Stimulated activated CD4-positive, alpha-beta T cell treated with anti-CD3 and anti-CD28 coated beads, Interleukin-4, amount 100 ng/mL, for 24 hours (primary cell): ENCODE measurements at regions not wholly inside any gene's neighbourhood (a gene's known extent, or its start where the extent isn't known, plus 50 kb on each side); places are given as distances from the start of the nearest gene placed in this dataset.

Experiments
- DNase-seq: peaks from one replicate; pipeline ENCODE4 v3.0.0-alpha.2; 2020

GRCh38 chr1:213656503-213656902 is 331.3 kb upstream of the PROX1 start:
- no peak for DNase-seq

DNA sequence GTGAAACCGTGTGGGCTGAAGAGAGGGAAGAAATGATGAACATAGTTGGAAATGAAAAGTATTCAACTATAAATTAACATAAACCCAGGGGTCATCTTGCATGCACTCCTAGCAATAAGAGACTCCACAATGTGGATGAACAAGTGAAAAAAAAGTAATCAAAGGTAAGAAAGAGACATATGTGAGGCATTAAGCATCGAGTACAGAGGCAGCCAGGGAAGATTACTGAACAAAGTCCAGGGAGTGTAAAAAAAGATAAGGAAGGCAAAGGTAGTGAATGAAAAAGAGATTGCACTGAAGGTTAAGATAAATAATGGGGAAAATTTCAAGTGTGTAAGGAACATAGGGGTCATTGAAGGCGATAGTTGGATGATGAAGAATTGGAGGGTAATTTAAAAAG is 330.8 kb upstream of the PROX1 start:
- no peak for DNase-seq

DNA sequence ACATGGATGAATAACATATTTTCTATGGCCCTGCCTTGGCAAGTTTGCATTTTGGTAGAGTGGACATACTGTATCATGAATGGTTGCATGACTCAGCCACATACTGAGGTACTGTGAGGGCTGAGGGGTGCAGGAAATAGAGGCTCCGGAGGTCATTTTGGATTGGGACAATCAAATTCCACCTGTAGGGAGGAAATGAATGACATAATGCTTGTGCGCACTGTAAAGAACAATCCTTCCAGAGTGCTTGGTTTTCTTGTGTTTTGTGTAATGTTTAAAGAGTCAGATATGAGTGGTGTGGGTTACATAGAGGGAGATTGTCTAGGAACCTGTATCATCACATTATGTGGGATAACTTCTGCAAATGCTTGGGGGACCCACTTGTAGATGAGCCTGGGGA is 329.9 kb upstream of the PROX1 start:
- no peak for DNase-seq

DNA sequence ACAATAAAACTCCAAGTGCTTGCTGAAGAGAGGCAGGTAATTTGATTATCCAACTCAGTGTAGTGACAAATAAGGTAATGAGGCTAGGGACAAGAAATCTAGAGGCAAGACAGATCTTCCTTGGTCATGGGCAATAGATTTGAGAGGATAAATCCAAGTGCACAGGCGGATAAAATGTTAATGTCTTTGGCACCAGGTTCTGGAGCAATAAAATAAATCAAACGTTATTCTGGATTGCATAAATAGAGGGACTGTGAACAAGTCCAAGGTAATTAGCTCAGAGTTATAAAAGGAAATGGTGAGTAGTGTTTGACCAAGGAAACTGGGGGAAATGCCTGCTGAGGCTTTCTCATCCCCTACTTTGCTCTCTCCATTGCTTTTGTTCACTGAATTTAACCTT is 329.3 kb upstream of the PROX1 start:
- no peak for DNase-seq

- DNase-seq, result no peak
Observed at GRCh38 chr1:213659580-213660547, 327.9 kb upstream of the PROX1 start.

DNA sequence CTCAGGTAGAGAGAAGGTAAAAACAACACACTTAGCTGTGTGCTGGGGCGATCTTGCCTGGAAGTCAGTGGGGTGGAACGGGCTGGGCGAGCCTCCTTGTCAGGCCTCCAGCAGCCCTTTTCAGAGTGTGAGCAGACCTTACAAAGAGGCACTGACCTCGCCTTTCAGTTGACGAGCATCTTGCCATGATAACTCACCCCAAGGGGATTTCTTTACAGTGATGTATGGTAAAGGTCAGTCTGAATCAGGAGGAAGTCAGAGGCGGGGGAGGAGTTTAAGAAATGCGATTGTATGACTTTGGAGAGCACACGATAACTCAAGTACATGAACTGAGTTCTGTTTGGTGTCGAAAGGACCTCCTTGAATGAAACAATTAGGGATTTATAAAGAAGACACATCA is 326.5 kb upstream of the PROX1 start:
- no peak for DNase-seq

GRCh38 chr1:213666113-213666512 is 321.7 kb upstream of the PROX1 start:
- DNase-seq, result no peak

DNA sequence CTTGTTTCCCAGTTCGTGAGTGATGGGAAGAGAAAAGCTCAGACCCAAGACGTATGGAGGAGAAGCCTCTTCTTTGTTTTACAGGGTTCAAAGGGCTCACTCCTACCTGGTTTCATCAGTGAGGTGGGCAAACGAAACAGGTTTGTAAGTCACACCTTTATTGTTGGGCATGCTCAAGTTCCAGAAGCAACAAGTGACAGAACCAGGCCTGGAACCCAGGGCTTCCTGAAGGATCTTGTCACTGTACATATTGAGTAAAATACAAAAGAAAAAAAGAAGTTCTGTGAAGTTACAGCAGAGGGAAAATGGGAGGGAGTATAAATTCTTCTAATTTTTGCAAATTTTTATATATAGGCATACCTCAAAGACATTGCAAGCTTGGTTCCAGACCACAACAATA is 320.9 kb upstream of the PROX1 start:
- DNase-seq, result no peak

DNA sequence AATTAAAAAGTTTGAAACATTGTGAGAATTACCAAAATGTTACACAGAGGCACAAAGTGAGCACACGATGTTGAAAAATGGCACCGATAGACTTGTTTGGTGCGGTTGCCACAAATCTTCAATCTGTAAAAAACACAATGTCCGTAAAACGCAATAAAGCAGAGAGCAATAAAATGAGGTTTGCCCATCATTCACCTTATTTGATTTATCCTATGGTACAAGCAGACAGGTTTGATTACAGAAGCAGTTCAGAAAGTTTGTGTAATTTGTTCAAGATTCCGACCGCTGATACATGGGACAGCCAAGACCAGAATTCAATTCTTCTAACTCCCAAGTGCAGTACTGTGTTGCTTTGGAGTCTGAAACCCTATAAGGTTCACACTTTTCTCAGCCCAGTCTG is 318.3 kb upstream of the PROX1 start:
- DNase-seq, result no peak

- no peak for DNase-seq
Observed at GRCh38 chr1:213669964-213670691, 317.6 kb upstream of the PROX1 start.

DNA sequence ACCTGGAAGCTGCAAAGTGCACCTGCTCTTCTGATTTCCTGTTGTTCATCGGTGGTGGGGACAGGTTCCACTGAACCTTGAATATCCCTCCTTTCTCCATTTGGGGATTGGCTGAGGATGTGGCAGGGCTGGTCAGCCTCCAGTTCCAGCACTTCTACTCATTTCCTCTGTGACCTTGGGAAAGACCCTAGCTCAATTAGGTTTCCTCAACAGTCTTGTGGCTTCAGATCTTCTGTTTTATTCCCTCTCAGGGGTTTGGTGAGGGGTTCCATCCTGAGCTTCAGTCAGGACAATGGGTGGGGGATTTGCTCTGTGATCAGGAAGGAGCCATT is 317.1 kb upstream of the PROX1 start:
- no peak for DNase-seq

DNA sequence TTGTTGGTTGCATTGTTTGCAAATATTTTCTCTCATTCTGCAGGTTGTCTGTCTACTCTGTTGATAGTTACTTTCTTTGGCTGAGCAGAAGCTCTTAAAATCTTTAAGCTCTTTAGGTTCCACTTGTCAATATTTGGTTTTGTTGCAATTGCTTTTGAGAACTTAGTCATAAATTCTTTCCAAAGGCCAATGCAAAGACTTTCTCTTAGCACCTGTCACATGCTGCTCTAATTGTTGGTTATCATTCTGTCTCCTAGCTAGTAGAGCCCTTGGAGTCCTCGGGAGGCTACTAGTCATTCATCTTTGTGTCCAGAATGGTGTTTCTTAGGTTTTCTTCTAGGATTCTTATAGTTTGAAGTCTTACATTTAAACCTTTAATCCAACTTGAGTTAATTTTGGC is 312.7 kb upstream of the PROX1 start:
- DNase-seq, result no peak

GRCh38 chr1:213676736-213677135 is 311.0 kb upstream of the PROX1 start:
- no peak for DNase-seq

DNA sequence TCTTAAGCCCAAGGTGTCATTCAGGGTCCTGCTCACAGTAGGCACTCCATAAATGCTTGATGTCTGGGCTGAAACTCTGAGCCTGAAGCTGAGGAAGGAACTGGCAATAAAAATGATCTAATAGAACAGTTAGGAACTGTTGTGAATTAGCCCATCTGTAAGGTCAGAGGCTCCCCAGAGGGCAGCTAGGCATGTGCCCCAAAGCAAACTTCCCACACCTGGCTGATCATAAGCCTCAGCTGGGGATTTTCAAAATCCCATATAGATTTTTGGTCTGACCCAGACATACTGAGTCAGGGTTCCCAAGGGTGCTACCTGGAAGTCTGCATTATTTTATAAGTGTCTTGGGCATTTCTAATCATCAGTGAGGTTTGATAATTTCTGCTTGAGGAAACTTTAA is 309.4 kb upstream of the PROX1 start:
- no peak for DNase-seq

GRCh38 chr1:213678753-213679152 is 309.0 kb upstream of the PROX1 start:
- no peak for DNase-seq

- no peak for DNase-seq
Observed at GRCh38 chr1:213679153-213679552, 308.6 kb upstream of the PROX1 start.

- no peak for DNase-seq
Observed at GRCh38 chr1:213680677-213681325, 307.0 kb upstream of the PROX1 start.

GRCh38 chr1:213681788-213682340 is 305.9 kb upstream of the PROX1 start:
- no peak for DNase-seq

DNA sequence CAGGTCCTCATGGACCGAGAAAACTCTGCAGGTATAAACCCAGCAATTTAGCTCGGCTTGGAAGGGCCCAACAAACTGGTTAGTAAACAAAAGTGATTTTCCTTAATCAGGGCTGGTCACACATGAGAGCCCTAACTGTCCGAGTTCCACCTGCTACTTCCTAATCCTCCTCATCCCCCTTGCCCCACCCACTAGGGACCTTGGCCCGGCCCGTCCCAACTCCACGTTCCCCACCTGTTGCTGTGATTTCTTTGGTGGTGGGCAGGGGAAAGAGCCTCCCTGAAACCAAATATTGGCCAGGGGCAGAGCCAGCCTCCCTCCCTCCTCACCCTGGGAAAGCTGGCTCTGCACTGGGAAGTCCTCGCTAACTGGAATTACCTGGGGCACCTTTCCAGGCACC is 304.2 kb upstream of the PROX1 start:
- DNase-seq, result no peak

DNA sequence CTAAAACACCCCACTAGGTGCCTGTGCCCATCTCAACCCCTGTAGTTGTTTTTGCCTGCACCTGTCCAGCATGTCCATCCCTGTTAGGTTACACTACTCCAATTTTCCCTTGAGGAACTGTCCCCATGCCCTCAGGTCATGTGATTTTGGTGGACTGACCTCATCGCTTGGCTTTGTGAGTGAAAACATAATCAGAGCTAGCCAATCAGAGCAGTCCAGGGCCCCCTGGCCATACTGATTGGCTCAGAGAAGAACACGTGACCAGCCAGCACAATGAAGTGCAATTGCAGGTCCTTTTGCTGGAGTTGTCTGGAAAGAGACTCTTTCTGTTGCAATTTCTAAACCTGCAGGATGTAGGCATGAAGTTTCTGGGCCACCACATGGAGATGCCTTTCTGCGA is 303.3 kb upstream of the PROX1 start:
- no peak for DNase-seq

GRCh38 chr1:213685992-213686582 is 301.7 kb upstream of the PROX1 start:
- no peak for DNase-seq

- no peak for DNase-seq
Observed at GRCh38 chr1:213686983-213687382, 300.8 kb upstream of the PROX1 start.

DNA sequence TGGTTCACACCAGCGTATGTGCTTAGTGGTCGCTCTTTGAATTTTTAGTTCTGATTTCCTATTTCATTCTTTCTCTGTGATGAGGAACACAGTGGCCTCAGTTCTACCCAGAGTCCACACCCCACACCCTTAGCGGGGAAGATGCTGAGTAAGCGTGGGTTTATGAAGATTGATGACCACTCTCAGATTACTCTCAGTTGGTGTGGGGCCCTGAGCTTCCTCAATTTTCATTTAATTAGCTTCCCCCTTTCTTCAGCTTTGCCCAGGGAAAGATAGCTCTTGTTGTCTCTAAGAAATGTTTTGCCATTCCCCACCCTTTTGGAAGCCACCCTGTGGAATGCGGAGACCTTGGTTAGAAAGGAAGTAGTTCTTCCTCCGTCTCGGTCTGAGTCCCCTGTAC is 299.9 kb upstream of the PROX1 start:
- DNase-seq, result no peak
